Body of pancreas (tissue), 4 donors: ENCODE measurements at regions not wholly inside any gene's neighbourhood (a gene's known extent, or its start where the extent isn't known, plus 50 kb on each side); places are given as distances from the start of the nearest gene placed in this dataset.

ENCODE experiments used
- CTCF ChIP-seq, 7 experiments: fragments of 450-650 bp in 4 of 7; fragments of 200-600 bp in 3 of 7; sonication (generic) in 3 of 7; IDR thresholded peaks; one replicate each; pipeline ENCODE4 v1.5.1; 2016 to 2019; ENCODE audit warnings: antibody characterized with exemption in 7 of 7
- POLR2A ChIP-seq, 3 donors: fragments of 450-650 bp; IDR thresholded peaks; one replicate each; pipeline ENCODE4 v1.6.1; 2016; ENCODE audit warnings: antibody characterized with exemption in 3 of 3, mild to moderate bottlenecking in 2 of 3

GRCh38 chr9:79196606-79197005, 375.2 kb upstream of the TLE4 start:
- TF ChIP-seq CTCF (IDR thresholded peaks at IDR 0.05) (no peak), POLR2A (IDR thresholded peaks at IDR 0.05) (no peak)
